Erythroblast (primary cell): ENCODE measurements at regions not wholly inside any gene's neighbourhood (a gene's known extent, or its start where the extent isn't known, plus 50 kb on each side); places are given as distances from the start of the nearest gene placed in this dataset.
"Not testable (repeated sequence)": the region's sequence is repeated elsewhere in the genome, so short reads cannot be mapped to it uniquely, and the experiment has no call there.

Experiments
- DNase-seq, 2 experiments: peaks; one replicate each; lab custom pipeline; 2025; lab: John Stamatoyannopoulos, UW
- GATA1 ChIP-seq: IDR thresholded peaks from 2 replicates; pipeline ENCODE4 v1.6.1; 2011; ENCODE audit warnings: low read depth, mild to moderate bottlenecking, control low read depth, low read length, moderate library complexity
- POLR2A ChIP-seq: IDR thresholded peaks from 2 replicates; pipeline ENCODE4 v1.6.1; 2011; ENCODE audit warnings: mild to moderate bottlenecking, low read length

- DNase-seq: peak; percentile 39 to 61
- TF ChIP-seq GATA1: no peak
- TF ChIP-seq POLR2A: no peak
Measured at GRCh38 chr20:16801919-16802651, 53.9 kb downstream of the OTOR start.

GRCh38 chr20:16802652-16802935 is 54.4 kb downstream of the OTOR start:
- no peak for TF ChIP-seq POLR2A
- TF ChIP-seq GATA1: no peak
- no peak for DNase-seq

- no peak for TF ChIP-seq POLR2A
- no peak for TF ChIP-seq GATA1
- DNase-seq: peak; percentile 55 to 70
Measured at GRCh38 chr20:16803965-16804792, 56.0 kb downstream of the OTOR start.

DNA sequence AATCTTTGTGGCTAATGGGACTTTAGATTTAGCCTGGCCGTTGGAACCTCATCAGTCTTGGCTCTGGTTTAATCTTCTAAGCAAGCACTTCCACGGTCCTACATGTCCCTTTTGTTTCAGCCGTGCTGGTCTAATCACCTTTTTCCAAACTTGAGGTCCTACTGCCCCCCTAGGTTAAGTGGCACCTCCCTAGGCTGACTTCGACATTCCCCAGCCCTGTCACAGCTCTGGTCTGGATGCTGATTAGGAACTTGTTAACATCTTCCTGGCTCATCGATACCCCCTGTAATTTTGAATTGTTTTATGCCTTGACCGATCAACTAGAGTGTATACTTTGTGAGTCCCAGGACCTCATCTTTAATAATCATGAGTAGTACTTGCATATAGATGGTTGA is 56.6 kb downstream of the OTOR start:
- no peak for DNase-seq
- no peak for TF ChIP-seq GATA1

GRCh38 chr20:16806061-16806460 is 57.9 kb downstream of the OTOR start:
- no peak for DNase-seq
- TF ChIP-seq POLR2A: no peak
- TF ChIP-seq GATA1: no peak

DNA sequence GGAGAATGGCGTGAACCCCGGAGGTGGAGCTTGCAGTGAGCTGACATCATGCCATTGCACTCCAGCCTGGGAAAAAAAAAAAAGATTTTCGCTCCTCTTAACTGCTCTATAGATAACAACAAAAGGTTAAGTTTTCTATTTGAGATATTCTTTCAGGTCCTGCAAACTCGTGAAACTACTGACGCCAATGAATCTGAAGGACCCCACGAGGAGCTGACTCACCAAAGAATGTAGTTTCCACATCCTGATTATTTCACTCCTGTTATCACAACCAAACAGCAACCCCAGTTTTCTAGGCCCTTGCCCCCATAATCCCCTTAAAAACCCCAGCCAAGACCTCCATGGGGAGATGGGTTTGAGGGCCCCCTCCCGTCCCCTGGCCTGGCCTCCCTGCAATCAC is 58.7 kb downstream of the OTOR start:
- DNase-seq: no peak
- no peak for TF ChIP-seq POLR2A
- no peak for TF ChIP-seq GATA1

GRCh38 chr20:16808796-16809195 is 60.6 kb downstream of the OTOR start:
- DNase-seq: no peak
- TF ChIP-seq POLR2A (no peak), GATA1 (no peak)

DNA sequence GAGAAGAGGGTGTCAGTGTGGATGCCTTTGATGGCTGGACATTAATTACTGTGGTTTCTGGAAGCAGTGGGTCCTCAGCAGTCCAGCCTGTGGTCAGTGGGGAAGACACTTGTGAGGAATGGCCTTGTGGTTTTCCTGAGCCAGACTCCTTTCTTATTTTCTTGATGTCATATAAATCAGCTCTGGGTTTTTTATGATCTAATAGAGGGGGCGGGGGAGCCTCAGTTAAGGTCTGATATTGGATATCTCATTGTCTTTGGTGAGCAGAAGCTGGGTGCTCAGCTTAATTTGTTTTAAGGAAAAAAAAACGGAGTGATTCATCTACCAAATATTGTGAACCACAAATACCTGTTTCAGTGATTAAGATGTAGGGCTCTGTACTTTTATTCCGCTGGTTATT is 62.1 kb downstream of the OTOR start:
- DNase-seq: no peak
- TF ChIP-seq GATA1: no peak
- no peak for TF ChIP-seq POLR2A

- no peak for DNase-seq
- TF ChIP-seq GATA1 (no peak), POLR2A (no peak)
Measured at GRCh38 chr20:16816192-16816591, 68.0 kb downstream of the OTOR start.

- DNase-seq: no peak
- TF ChIP-seq GATA1 (no peak), POLR2A (no peak)
Measured at GRCh38 chr20:16819483-16819882, 71.3 kb downstream of the OTOR start.

DNA sequence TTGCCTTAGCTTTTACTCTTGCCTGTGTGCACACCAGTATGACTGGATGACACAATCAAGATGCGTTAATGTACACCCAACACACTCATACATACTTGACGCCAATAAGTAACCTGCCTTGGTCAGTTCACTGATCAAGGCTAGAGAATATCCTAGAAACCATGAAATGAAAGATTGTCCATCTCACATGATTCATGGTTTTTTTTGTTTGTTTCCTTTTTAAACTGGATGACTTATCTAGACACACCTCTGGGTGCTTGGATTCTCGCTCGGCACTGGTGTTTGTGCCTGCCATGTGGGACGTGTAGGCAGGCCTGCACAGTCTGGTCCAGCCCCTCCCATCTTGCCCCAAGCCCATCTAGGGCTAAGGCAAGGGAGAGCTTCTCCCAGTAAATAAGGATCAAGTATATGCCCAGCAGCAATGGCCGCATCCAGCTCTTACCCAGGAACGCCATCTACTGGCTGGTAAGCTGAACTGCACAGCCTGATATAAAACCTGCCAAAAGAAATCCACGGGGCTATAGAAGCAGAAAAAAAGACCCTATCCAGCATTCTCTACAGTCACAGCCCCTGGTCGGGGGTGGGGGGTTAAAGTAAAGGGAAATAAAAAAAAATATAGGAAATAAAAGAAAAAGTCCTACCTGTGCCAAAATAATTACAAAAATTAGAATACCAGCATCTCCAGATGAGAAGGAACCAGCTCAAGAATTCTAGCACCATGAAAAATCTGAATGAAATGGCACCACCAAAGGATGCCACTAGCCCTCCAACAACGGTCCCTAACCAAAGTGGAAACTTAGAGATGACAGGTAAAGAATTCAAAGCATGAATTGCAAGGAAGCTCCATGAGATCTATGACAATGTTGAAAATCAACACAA is 73.3 kb downstream of the OTOR start:
- TF ChIP-seq POLR2A: no peak
- no peak for TF ChIP-seq GATA1
- peak; percentile 37 to 64 for DNase-seq

GRCh38 chr20:16824664-16825063 is 76.5 kb downstream of the OTOR start:
- DNase-seq: no peak
- TF ChIP-seq POLR2A (no peak), GATA1 (no peak)

- DNase-seq: no peak
Measured at GRCh38 chr20:16828666-16829305, 80.6 kb downstream of the OTOR start.

GRCh38 chr20:16835690-16836089 is 87.5 kb downstream of the OTOR start:
- DNase-seq: not testable (repeated sequence)

More at GRCh38 chr20:16828666-16829305, 80.6 kb downstream of the OTOR start:
- TF ChIP-seq POLR2A (no peak), GATA1 (no peak)
